K562 (cell line): ENCODE measurements at regions not wholly inside any gene's neighbourhood (a gene's known extent, or its start where the extent isn't known, plus 50 kb on each side); places are given as distances from the start of the nearest gene placed in this dataset.

Source experiments
- ATAC-seq: fragments of 200-7000 bp; cut with Tn5 transposase; 3 replicates; pipeline ENCODE4 v1.9.1; 2020; ENCODE audit warnings: moderate library complexity
- BruUV-seq: library from RNA; stranded (reverse); fragments of 400-500 nt; replicated peaks from 2 replicates; lab custom pipeline; 2021; lab: Mats Ljungman, UMichigan
- CTCF ChIA-PET: fragments of 300-600 bp; formaldehyde crosslinking; extraction: SDS; loops from one replicate; lab custom pipeline; 2021; ENCODE audit warnings: low intra/inter-chr PET ratio; lab: Yijun Ruan, JAX
- POLR2A ChIA-PET: fragments of 300-600, 350-650 bp; sonication (Branson Sonifier 250); formaldehyde crosslinking; extraction: SDS; loops from one replicate; lab custom pipeline; 2021; ENCODE audit warnings: antibody characterized with exemption, inconsistent platforms; lab: Yijun Ruan, JAX
- DNase-seq, 4 experiments: peaks; one replicate each; pipeline versions ENCODE4 v3.0.0 to v3.0.0-alpha.2; 2011 to 2018; ENCODE audit warnings: low spot score in 3 of 4, mixed read lengths in 3 of 4; ENCODE audit errors: extremely low read depth in 1 of 4
- FAIRE-seq: peaks from 2 replicates; lab custom pipeline; 2011; peaks lifted over from hg19 to GRCh38; lab: Jason Lieb, UNC
- H2AFZ ChIP-seq: 2 replicates; pipeline ENCODE4 v1.6.0; 2011; ENCODE audit warnings: low read depth, low read length, control low read depth, inconsistent platforms
- H3K27ac ChIP-seq: fragments of 200-600 bp; 3 replicates; pipeline ENCODE4 v1.8.0; 2011; ENCODE audit warnings: low read depth, mild to moderate bottlenecking, control low read depth, inconsistent platforms, low read length, moderate library complexity, mixed read lengths; ENCODE audit errors: extremely low read depth
- H3K27me3 ChIP-seq, 2 experiments: fragments of 300-600 bp in 1 of 2; 2 replicates in 1 of 2; 3 replicates in 1 of 2; pipeline versions ENCODE4 v1.6.0 to v1.8.0; 2011; ENCODE audit warnings: inconsistent platforms in 2 of 2, low read length in 2 of 2, mild to moderate bottlenecking in 1 of 2, mixed read lengths in 1 of 2, moderate library complexity in 1 of 2; ENCODE audit not compliant: control insufficient read depth in 2 of 2, insufficient read depth in 2 of 2
- H3K36me3 ChIP-seq: fragments of 300-600 bp; 3 replicates; pipeline ENCODE4 v1.8.0; 2011; ENCODE audit warnings: mild to moderate bottlenecking, low read length, inconsistent platforms; ENCODE audit not compliant: control insufficient read depth, insufficient read depth
- H3K4me1 ChIP-seq, 2 experiments: fragments of 200-600 bp in 1 of 2; replicated peaks in 1 of 2; 2 replicates in 1 of 2; 3 replicates in 1 of 2; pipeline versions ENCODE4 v1.5.1 to v1.8.0; 2011; ENCODE audit warnings: inconsistent platforms in 2 of 2, low read length in 2 of 2, mild to moderate bottlenecking in 1 of 2, mixed read lengths in 1 of 2, moderate library complexity in 1 of 2; ENCODE audit not compliant: control insufficient read depth in 2 of 2, insufficient read depth in 2 of 2
- H3K4me2 ChIP-seq: 2 replicates; pipeline ENCODE4 v1.6.1; 2011; ENCODE audit warnings: low read length, control low read depth, inconsistent platforms, mixed read lengths; ENCODE audit not compliant: insufficient read depth
- H3K4me3 ChIP-seq: fragments of 200-600 bp; sonication (generic), shearing (Covaris generic); 2 replicates; pipeline ENCODE4 v1.5.1; 2016; ENCODE audit warnings: control low read depth, inconsistent platforms
- H3K79me2 ChIP-seq: fragments of 200-600 bp; 3 replicates; pipeline ENCODE4 v1.8.0; 2011; ENCODE audit warnings: low read length, inconsistent platforms; ENCODE audit not compliant: control insufficient read depth, insufficient read depth
- H3K9ac ChIP-seq, 2 experiments: 2 replicates each; pipeline versions ENCODE4 v1.6.0 to v1.6.1; 2011; ENCODE audit warnings: low read depth in 2 of 2, low read length in 2 of 2, control low read depth in 1 of 2, inconsistent platforms in 1 of 2, mild to moderate bottlenecking in 1 of 2, mixed read lengths in 1 of 2; ENCODE audit not compliant: insufficient read depth in 1 of 2
- H3K9me1 ChIP-seq: one replicate; pipeline ENCODE4 v1.6.0; 2011; ENCODE audit warnings: inconsistent platforms, mild to moderate bottlenecking, low read length, moderate library complexity; ENCODE audit not compliant: control insufficient read depth, insufficient read depth
- H3K9me3 ChIP-seq: replicated peaks from 2 replicates; pipeline ENCODE4 v1.5.1; 2011; ENCODE audit warnings: low read depth, low read length, inconsistent platforms; ENCODE audit not compliant: control insufficient read depth, insufficient read depth
- H4K20me1 ChIP-seq: replicated peaks from 2 replicates; pipeline ENCODE4 v1.6.1; 2011; ENCODE audit warnings: low read length, inconsistent platforms, mixed read lengths; ENCODE audit not compliant: control insufficient read depth, insufficient read depth
- ATF3 ChIP-seq, 2 experiments: fragments of 450-650 bp in 1 of 2; sonication (generic) in 1 of 2; formaldehyde crosslinking in 1 of 2; IDR thresholded peaks in 1 of 2; conservative IDR thresholded peaks in 1 of 2; 2 replicates each; pipeline versions ENCODE4 v1.6.1 to v1.8.1; 2016 to 2023; ENCODE audit warnings: mild to moderate bottlenecking in 2 of 2, moderate library complexity in 2 of 2, inconsistent platforms in 1 of 2, missing genetic modification reagents in 1 of 2
- CBX1 ChIP-seq: sonication (generic); IDR thresholded peaks from 2 replicates; pipeline ENCODE4 v1.6.1; 2016; ENCODE audit warnings: antibody characterized with exemption, low read depth, mild to moderate bottlenecking
- CUX1 ChIP-seq: fragments of 200-800 bp; sonication (Bioruptor generic); IDR thresholded peaks from 2 replicates; pipeline ENCODE4 v1.6.1; 2016; ENCODE audit warnings: missing genetic modification characterization, missing compliant biosample characterization
- DDX20 ChIP-seq: fragments of 450-650 bp; IDR thresholded peaks from 2 replicates; pipeline ENCODE4 v1.6.1; 2016; ENCODE audit warnings: missing genetic modification characterization, low read depth, mild to moderate bottlenecking, missing compliant biosample characterization, moderate library complexity
- ESRRB ChIP-seq: fragments of 250-450 bp; sonication (Bioruptor Pico); IDR thresholded peaks from 2 replicates; pipeline ENCODE4 v1.5.0; 2020; ENCODE audit warnings: mild to moderate bottlenecking, moderate library complexity, borderline replicate concordance
- FOS ChIP-seq: IDR thresholded peaks from 3 replicates; pipeline ENCODE4 v1.6.1; 2011; ENCODE audit not compliant: insufficient read length; ENCODE audit errors: extremely low read depth
- ILK ChIP-seq: fragments of 450-650 bp; IDR thresholded peaks from 2 replicates; pipeline ENCODE4 v1.6.1; 2016; ENCODE audit warnings: missing genetic modification characterization, low read depth, mild to moderate bottlenecking, missing compliant biosample characterization, moderate library complexity, borderline replicate concordance
- NFE2 ChIP-seq: IDR thresholded peaks from 2 replicates; pipeline ENCODE4 v1.6.1; 2014; ENCODE audit warnings: antibody characterized with exemption, low read depth
- ZNF354B ChIP-seq: fragments of 250-450 bp; sonication (Bioruptor Pico); IDR thresholded peaks from 2 replicates; pipeline ENCODE4 v1.4.0; 2020
- WGBS: fragments of 100-300 bp; shearing (Covaris generic); methylation state at CpG from one replicate; pipeline ENCODE4 v1.1.6; 2016; ENCODE audit warnings: low coverage, mixed read lengths; ENCODE audit not compliant: insufficient coverage; ENCODE audit errors: missing lambda C conversion rate; 5-methylcytosine and 5-hydroxymethylcytosine counted together
- in situ Hi-C: fragments of 300-500 bp; cut with MboI; formaldehyde crosslinking; loops from 4 replicates; pipeline ENCODE4 v1.15.0; 2018; ENCODE audit warnings: inconsistent platforms, mixed read lengths
- intact Hi-C: fragments of 100-400 bp; cut with micrococcal nuclease; formaldehyde crosslinking; loops from 2 replicates; pipeline ENCODE4 v1.14.2; 2022
- TF ChIP-seq, protein P1 (sequence below): fragments of 250-450 bp; sonication (Bioruptor Pico); IDR thresholded peaks from 2 replicates; pipeline ENCODE4 v1.8.0; 2022; ENCODE audit warnings: moderate library complexity, mild to moderate bottlenecking, inconsistent platforms

DNA sequence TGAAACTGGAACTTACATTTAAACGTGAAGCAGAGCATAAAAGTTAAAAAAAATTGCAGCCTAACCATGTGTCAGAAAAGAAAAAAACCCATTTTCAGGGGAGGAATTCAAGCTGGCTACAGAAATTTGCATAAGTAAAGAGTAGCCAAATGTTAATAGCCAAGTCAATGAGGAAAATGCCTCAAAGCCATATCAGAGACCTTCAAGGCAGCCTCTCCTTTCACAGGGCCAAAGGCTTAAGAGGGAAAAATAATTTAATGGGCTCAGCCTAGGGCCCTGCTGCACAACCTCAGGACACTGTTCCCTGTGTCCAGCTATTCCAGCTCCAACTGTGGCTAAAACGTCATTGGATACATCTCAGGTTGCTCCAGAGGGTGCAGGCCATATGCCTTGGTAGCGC, 749.5 kb downstream of the FLRT2 start:
- Histone ChIP-seq H3K9ac (no peak overlapping the region), H4K20me1 (no peaks in the 10 kb centered on the region), H3K4me2 (no peak overlapping the region)
- DNase-seq, result no peak
- 0% methylated on average over 3 of the region's 3 CpGs for WGBS
- no peak for TF ChIP-seq NFE2
- TF ChIP-seq, protein P1, sequence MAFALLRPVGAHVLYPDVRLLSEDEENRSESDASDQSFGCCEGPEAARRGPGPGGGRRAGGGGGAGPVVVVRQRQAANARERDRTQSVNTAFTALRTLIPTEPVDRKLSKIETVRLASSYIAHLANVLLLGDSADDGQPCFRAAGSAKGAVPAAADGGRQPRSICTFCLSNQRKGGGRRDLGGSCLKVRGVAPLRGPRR, result no peak
- TF ChIP-seq ZNF354B (CRISPR knock-in tag), result no peak
- TF ChIP-seq, all 486 proteins: peak for 0
- no peak overlapping the region for H3K27ac ChIP-seq
- no peak overlapping the region for H3K4me3 ChIP-seq
- H3K9me3 ChIP-seq, result no peaks in the 10 kb centered on the region
- BruUV-seq, result no TSS peak
- H3K79me2 ChIP-seq, result no peaks in the 10 kb centered on the region
- FAIRE-seq (no peak), ATAC-seq (no peak)
- no peak overlapping the region for H2AFZ ChIP-seq
- ChIA-PET POLR2A (no interaction called here), CTCF (no interaction called here)
- H3K4me1 ChIP-seq, result no peaks in the 10 kb centered on the region
- no peaks in the 10 kb centered on the region for H3K9me1 ChIP-seq
- no peaks in the 10 kb centered on the region for H3K27me3 ChIP-seq
- in situ Hi-C loops, result no loop called here
- no peaks in the 10 kb centered on the region for H3K36me3 ChIP-seq
- intact Hi-C loops, result no loop called here

DNA sequence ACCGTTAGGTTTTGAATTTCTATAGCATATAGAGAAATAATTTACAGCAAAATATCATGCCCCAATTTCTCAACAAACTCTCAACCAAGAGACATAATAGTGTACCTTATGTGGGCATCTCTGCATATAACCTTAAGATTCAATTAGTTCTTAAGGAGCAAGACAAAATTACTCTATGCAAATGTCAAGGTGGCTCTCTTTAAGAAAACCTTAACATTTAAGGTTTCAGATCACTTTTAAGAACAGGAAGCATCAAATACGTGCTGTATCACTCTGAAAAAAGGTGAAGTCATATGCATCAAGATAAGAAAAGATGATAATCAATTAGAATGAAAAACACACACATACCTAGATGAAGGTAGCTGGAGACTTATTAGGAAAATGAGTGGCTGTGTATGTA, 728.0 kb downstream of the FLRT2 start:
- POLR2A ChIA-PET, result no interaction called here
- WGBS, result 0% methylated on average over 2 of the region's 2 CpGs
- H4K20me1 ChIP-seq, result no peaks in the 10 kb centered on the region
- in situ Hi-C loops (no loop called here), intact Hi-C loops (no loop called here)
- no peaks in the 10 kb centered on the region for H3K4me1 ChIP-seq
- no peak overlapping the region for H3K27ac ChIP-seq
- H3K4me2 ChIP-seq, result no peak overlapping the region
- ATAC-seq (no peak), DNase-seq (no peak), FAIRE-seq (no peak)
- H3K79me2 ChIP-seq, result no peaks in the 10 kb centered on the region
- no peak overlapping the region for H3K4me3 ChIP-seq
- no peaks in the 10 kb centered on the region for H3K9me3 ChIP-seq
- BruUV-seq, result no TSS peak
- no peaks in the 10 kb centered on the region for H3K27me3 ChIP-seq
- no peak overlapping the region for H2AFZ ChIP-seq
- no peak overlapping the region for H3K9ac ChIP-seq
- no peaks in the 10 kb centered on the region for H3K36me3 ChIP-seq
- CTCF ChIA-PET, result no interaction called here
- no peaks in the 10 kb centered on the region for H3K9me1 ChIP-seq
- no peak for TF ChIP-seq DDX20 (tag)
- no peak for TF ChIP-seq FOS
- no peak for TF ChIP-seq ATF3 (IDR thresholded peaks at IDR 0.05)
- no peak for TF ChIP-seq ATF3 (CRISPR knock-in tag; conservative IDR thresholded peaks at IDR 0.05)
- no peak for TF ChIP-seq CBX1
- TF ChIP-seq ILK, result no peak
- no peak for TF ChIP-seq CUX1 (CRISPR knock-in tag)
- no peak for TF ChIP-seq ESRRB (CRISPR knock-in tag)
